HepG2 (cell line): ENCODE measurements at regions not wholly inside any gene's neighbourhood (a gene's known extent, or its start where the extent isn't known, plus 50 kb on each side); places are given as distances from the start of the nearest gene placed in this dataset.
A peak's percentile ranks its signal among the peaks of the same experiment; 100 is the strongest.

Source experiments
- EHMT2 ChIP-seq: fragments of 200-600 bp; sonication (generic); IDR thresholded peaks from 2 replicates; pipeline ENCODE4 v1.7.0; 2017; ENCODE audit warnings: antibody characterized with exemption, low read depth, low read length, borderline replicate concordance
- GATAD2A ChIP-seq: IDR thresholded peaks from 2 replicates; pipeline ENCODE4 v1.6.1; 2016
- GPN1 ChIP-seq: sonication (generic); formaldehyde crosslinking; IDR thresholded peaks from 2 replicates; pipeline ENCODE4 v1.5.1; 2020; ENCODE audit warnings: missing genetic modification reagents, borderline replicate concordance
- HIC2 ChIP-seq: sonication (generic); formaldehyde crosslinking; IDR thresholded peaks from 2 replicates; pipeline ENCODE4 v1.9.0; 2022; ENCODE audit warnings: low read depth, missing genetic modification reagents
- HNF4G ChIP-seq, 2 experiments: sonication (generic) in 1 of 2; formaldehyde crosslinking in 1 of 2; IDR thresholded peaks; 2 replicates each; pipeline versions ENCODE4 v1.4.0 to v1.6.1; 2011 to 2020; ENCODE audit warnings: borderline replicate concordance in 2 of 2, low read depth in 2 of 2, mild to moderate bottlenecking in 2 of 2, low read length in 1 of 2, missing genetic modification reagents in 1 of 2, moderate library complexity in 1 of 2
- ISX ChIP-seq: sonication (generic); formaldehyde crosslinking; conservative IDR thresholded peaks from 2 replicates; pipeline ENCODE4 v1.5.0; 2020; ENCODE audit warnings: missing genetic modification reagents
- NBN ChIP-seq: fragments of 450-650 bp; conservative IDR thresholded peaks from 2 replicates; pipeline ENCODE4 v1.6.1; 2017
- NFAT5 ChIP-seq: sonication (generic); formaldehyde crosslinking; IDR thresholded peaks from 2 replicates; pipeline ENCODE4 v1.4.0; 2020; ENCODE audit warnings: missing genetic modification reagents
- NFE2L1 ChIP-seq: sonication (generic); formaldehyde crosslinking; IDR thresholded peaks from 2 replicates; pipeline ENCODE4 v1.4.0; 2020; ENCODE audit warnings: missing genetic modification reagents, mild to moderate bottlenecking, borderline replicate concordance
- NONO ChIP-seq, 2 experiments: fragments of 450-650 bp in 1 of 2; sonication (generic) in 1 of 2; formaldehyde crosslinking in 1 of 2; IDR thresholded peaks in 1 of 2; conservative IDR thresholded peaks in 1 of 2; 2 replicates each; pipeline versions ENCODE4 v1.6.1 to v1.8.0; 2017 to 2022; ENCODE audit warnings: mild to moderate bottlenecking in 1 of 2, missing genetic modification reagents in 1 of 2, moderate library complexity in 1 of 2
- REL ChIP-seq: sonication (generic); formaldehyde crosslinking; conservative IDR thresholded peaks from 2 replicates; pipeline ENCODE4 v1.8.0; 2022; ENCODE audit warnings: mild to moderate bottlenecking, missing genetic modification reagents, moderate library complexity
- SNAI1 ChIP-seq: sonication (generic); formaldehyde crosslinking; IDR thresholded peaks from 2 replicates; pipeline ENCODE4 v1.5.0; 2020; ENCODE audit warnings: mild to moderate bottlenecking, missing genetic modification reagents, borderline replicate concordance
- SOX5 ChIP-seq: IDR thresholded peaks from 2 replicates; pipeline ENCODE4 v1.6.1; 2016; ENCODE audit warnings: borderline replicate concordance
- TEF ChIP-seq: sonication (generic); formaldehyde crosslinking; IDR thresholded peaks from 2 replicates; pipeline ENCODE4 v1.5.0; 2020; ENCODE audit warnings: missing genetic modification reagents
- TSC22D2 ChIP-seq: sonication (generic); formaldehyde crosslinking; IDR thresholded peaks from 2 replicates; pipeline ENCODE4 v1.5.1; 2020; ENCODE audit warnings: missing genetic modification reagents, mild to moderate bottlenecking, borderline replicate concordance
- ZFYVE20 ChIP-seq: sonication (generic); formaldehyde crosslinking; IDR thresholded peaks from 2 replicates; pipeline ENCODE4 v1.8.0; 2023; ENCODE audit warnings: low read depth, mild to moderate bottlenecking, moderate library complexity, missing genetic modification reagents, borderline replicate concordance
- ZNF30 ChIP-seq: sonication (generic); formaldehyde crosslinking; IDR thresholded peaks from 2 replicates; pipeline ENCODE4 v1.5.0; 2020; ENCODE audit warnings: mild to moderate bottlenecking, missing genetic modification reagents
- ZNF354B ChIP-seq: sonication (generic); formaldehyde crosslinking; IDR thresholded peaks from 2 replicates; pipeline ENCODE4 v1.8.0; 2022; ENCODE audit warnings: mild to moderate bottlenecking, missing genetic modification reagents
- ZNF383 ChIP-seq: sonication (generic); formaldehyde crosslinking; IDR thresholded peaks from 2 replicates; pipeline ENCODE4 v1.4.0; 2020; ENCODE audit warnings: missing genetic modification reagents, mild to moderate bottlenecking, borderline replicate concordance
- ZNF432 ChIP-seq: sonication (generic); formaldehyde crosslinking; IDR thresholded peaks from 2 replicates; pipeline ENCODE4 v1.5.0; 2020; ENCODE audit warnings: missing genetic modification reagents, mild to moderate bottlenecking, borderline replicate concordance
- ZNF710 ChIP-seq: sonication (generic); formaldehyde crosslinking; IDR thresholded peaks from 2 replicates; pipeline ENCODE4 v1.5.0; 2020; ENCODE audit warnings: mild to moderate bottlenecking, missing genetic modification reagents, borderline replicate concordance

- TF ChIP-seq ZNF710 (CRISPR knock-in tag) = peak; percentile 49; the same call in 1 of the 2 replicates
- TF ChIP-seq SNAI1 (CRISPR knock-in tag) = no peak
- no peak for TF ChIP-seq ZNF383 (CRISPR knock-in tag)
- no peak for TF ChIP-seq NONO (IDR thresholded peaks at IDR 0.05)
- no peak for TF ChIP-seq NONO (CRISPR knock-in tag; conservative IDR thresholded peaks at IDR 0.05)
- no peak for TF ChIP-seq REL (CRISPR knock-in tag)
- TF ChIP-seq TEF (CRISPR knock-in tag) = no peak
- TF ChIP-seq ISX (CRISPR knock-in tag) = no peak
- TF ChIP-seq ZNF432 (CRISPR knock-in tag) = no peak
- 0 out of 2 replicates have a peak, but pooled peaks have one; percentile 25 for TF ChIP-seq EHMT2
- TF ChIP-seq ZFYVE20 (CRISPR knock-in tag) = no peak
- no peak for TF ChIP-seq ZNF354B (CRISPR knock-in tag)
- TF ChIP-seq ZNF30 (CRISPR knock-in tag) = no peak
- 0 out of 2 replicates have a peak, but pooled peaks have one; percentile 44 for TF ChIP-seq HNF4G (IDR thresholded peaks at IDR 0.05; ENCODE audit: borderline replicate concordance, low read depth, low read length)
- no peak for TF ChIP-seq HNF4G (CRISPR knock-in tag; IDR thresholded peaks at IDR 0.05; ENCODE audit: borderline replicate concordance, low read depth)
- no peak for TF ChIP-seq TSC22D2 (CRISPR knock-in tag)
- TF ChIP-seq GPN1 (CRISPR knock-in tag) = no peak
- no peak for TF ChIP-seq NBN
- no peak for TF ChIP-seq HIC2 (CRISPR knock-in tag)
- TF ChIP-seq GATAD2A = no peak
- no peak for TF ChIP-seq NFAT5 (CRISPR knock-in tag)
- TF ChIP-seq SOX5 (CRISPR knock-in tag) = peak; percentile 31; the same call in 1 of the 2 replicates
- no peak for TF ChIP-seq NFE2L1 (CRISPR knock-in tag)
Measured at GRCh38 chr20:47429409-47429808, 72.3 kb upstream of the NCOA3 start (continued).
